Psoas muscle (tissue), 7 donors: ENCODE measurements at regions not wholly inside any gene's neighbourhood (a gene's known extent, or its start where the extent isn't known, plus 50 kb on each side); places are given as distances from the start of the nearest gene placed in this dataset.

Experiments
- ATAC-seq, 4 donors: fragments of 200-7000 bp; cut with Tn5 transposase; one replicate each; pipeline ENCODE4 v1.9.1; 2020; ENCODE audit warnings: moderate library complexity in 3 of 4, mild to moderate bottlenecking in 2 of 4
- DNase-seq, 2 donors: peaks; one replicate each; pipeline ENCODE4 v3.0.0-alpha.2; 2020
- H3K27ac ChIP-seq: fragments of 200-600 bp; one replicate; pipeline ENCODE4 v1.8.0; 2022
- H3K27me3 ChIP-seq, 3 donors: fragments of 200-600 bp in 1 of 3; one replicate each; pipeline versions ENCODE4 v1.6.1 to v1.8.0; 2013 to 2022; ENCODE audit warnings: low read length in 2 of 3, mild to moderate bottlenecking in 2 of 3, moderate library complexity in 1 of 3; ENCODE audit not compliant: insufficient read depth in 3 of 3
- H3K36me3 ChIP-seq, 2 donors: fragments of 200-600 bp in 1 of 2; one replicate each; pipeline versions ENCODE4 v1.6.1 to v1.8.0; 2013 to 2022; ENCODE audit warnings: low read depth in 1 of 2, mild to moderate bottlenecking in 1 of 2, moderate library complexity in 1 of 2; ENCODE audit not compliant: insufficient read depth in 1 of 2
- H3K4me1 ChIP-seq: fragments of 200-600 bp; one replicate; pipeline ENCODE4 v1.8.0; 2022
- H3K4me3 ChIP-seq: fragments of 200-600 bp; one replicate; pipeline ENCODE4 v1.8.0; 2022; ENCODE audit warnings: mild to moderate bottlenecking
- H3K9me3 ChIP-seq: fragments of 200-600 bp; one replicate; pipeline ENCODE4 v1.8.0; 2022
- WGBS, 3 donors: extraction: QIAGEN DNeasy Blood & Tissue Kit; methylation state at CpG; one replicate each; pipeline versions ENCODE4 v1.1.6 to v1.1.7; 2013; 5-methylcytosine and 5-hydroxymethylcytosine counted together
- intact Hi-C, 2 donors: fragments of 100-400 bp; cut with DNase I; formaldehyde crosslinking; loops; one replicate each; pipeline versions ENCODE4 v1.11.0 to v1.14.2; 2022
- TF ChIP-seq, protein P1 (sequence below): fragments of 200-600 bp; IDR thresholded peaks from one replicate; pipeline ENCODE4 v1.8.0; 2022; ENCODE audit warnings: antibody characterized with exemption
- donor health status: healthy with polysubstance abuse.
- donor health status: DM: no; HTN: no; CAD: no; lungs with moderate emphysema.
- donor health status: Bipolar disorder and iron deficiency.
- donor health status: healthy.
- donor health status: DM: yes; HTN: yes; CAD: no.
- donor health status: DM: no; HTN: no; CAD: no.
- donor health status: DM: yes; HTN: yes; CAD: no.

DNA sequence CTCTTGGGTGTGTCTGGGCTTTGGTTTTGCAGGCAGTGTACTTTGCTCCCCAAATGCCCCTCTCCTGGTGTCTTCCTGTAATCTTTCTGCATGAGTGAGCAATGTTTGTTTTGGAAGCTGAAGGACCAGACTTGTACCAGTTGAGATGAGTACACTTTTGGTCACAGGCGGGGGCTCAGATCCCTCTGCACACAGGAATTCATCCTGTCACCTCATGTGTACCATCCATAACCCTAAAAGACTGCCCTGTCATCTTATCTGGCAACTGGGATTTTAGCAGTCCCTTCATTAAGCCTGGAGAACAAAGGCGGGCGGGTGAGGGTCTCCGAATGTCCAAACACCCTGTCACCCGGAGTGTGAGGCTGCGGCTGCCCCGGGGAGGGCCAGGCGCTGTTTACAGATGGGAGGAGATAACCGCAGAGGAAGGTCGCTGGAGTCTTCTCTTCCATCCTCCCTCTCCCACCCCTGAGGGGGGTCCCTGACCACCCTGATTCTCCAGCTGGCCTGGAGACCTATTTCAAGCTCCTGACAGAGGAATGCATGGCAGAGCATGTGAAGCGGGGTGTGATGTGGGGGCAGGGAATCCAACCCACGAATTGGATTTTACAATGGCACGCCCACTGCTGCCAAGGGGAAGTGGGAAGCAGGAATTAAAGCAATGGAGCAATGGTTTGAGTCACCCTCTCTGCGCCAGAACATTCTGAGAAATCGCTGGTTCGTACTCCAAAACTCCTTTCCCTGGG, 158.2 kb upstream of the MYCN start:
- Histone ChIP-seq H3K4me3 (no peak overlapping the region), H3K27me3 (peaks cover 0 to 6% (median 0%) of the 10 kb centered on the region in 3 donors), H3K36me3 (no peaks in the 10 kb centered on the region), H3K9me3 (no peaks in the 10 kb centered on the region), H3K4me1 (no peaks in the 10 kb centered on the region), H3K27ac (no peak overlapping the region)
- TF ChIP-seq, protein P1, sequence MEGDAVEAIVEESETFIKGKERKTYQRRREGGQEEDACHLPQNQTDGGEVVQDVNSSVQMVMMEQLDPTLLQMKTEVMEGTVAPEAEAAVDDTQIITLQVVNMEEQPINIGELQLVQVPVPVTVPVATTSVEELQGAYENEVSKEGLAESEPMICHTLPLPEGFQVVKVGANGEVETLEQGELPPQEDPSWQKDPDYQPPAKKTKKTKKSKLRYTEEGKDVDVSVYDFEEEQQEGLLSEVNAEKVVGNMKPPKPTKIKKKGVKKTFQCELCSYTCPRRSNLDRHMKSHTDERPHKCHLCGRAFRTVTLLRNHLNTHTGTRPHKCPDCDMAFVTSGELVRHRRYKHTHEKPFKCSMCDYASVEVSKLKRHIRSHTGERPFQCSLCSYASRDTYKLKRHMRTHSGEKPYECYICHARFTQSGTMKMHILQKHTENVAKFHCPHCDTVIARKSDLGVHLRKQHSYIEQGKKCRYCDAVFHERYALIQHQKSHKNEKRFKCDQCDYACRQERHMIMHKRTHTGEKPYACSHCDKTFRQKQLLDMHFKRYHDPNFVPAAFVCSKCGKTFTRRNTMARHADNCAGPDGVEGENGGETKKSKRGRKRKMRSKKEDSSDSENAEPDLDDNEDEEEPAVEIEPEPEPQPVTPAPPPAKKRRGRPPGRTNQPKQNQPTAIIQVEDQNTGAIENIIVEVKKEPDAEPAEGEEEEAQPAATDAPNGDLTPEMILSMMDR = no peak
- 64 to 70% (median 69%) methylated on average over 16 of the region's 16 CpGs for WGBS, 3 donors
- ATAC-seq (no peak), DNase-seq (no peak)
- intact Hi-C loops = no loop called here

DNA sequence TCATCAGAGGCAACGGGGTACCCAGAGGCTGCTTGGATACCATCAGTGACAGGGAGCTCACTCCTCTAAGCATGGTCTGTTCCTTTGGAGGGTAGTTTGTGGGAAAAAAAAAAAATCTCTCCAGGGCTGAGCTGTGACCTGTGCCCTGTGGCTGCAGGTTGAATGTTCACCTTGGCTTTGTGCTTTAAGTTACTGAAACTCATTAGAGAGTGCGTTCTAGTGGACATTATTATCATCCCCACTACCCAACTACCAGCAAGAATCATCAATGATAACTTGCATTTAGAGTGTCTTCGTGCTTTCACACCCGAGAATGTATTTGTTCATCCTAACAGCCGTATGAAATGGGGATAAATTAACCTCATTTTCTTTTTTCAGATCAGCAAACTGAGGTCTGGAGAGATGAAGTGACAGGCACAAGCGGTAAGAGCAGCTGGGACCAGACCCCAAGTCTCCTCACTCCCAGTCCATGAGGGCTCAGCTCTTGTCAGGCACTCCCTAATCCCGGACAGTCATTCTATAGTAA, 157.5 kb upstream of the MYCN start:
- Histone ChIP-seq H3K9me3 (no peaks in the 10 kb centered on the region), H3K27ac (no peak overlapping the region), H3K4me1 (no peaks in the 10 kb centered on the region), H3K27me3 (peaks cover 0 to 6% (median 0%) of the 10 kb centered on the region in 3 donors), H3K36me3 (no peaks in the 10 kb centered on the region), H3K4me3 (no peak overlapping the region)
- ATAC-seq (no peak), DNase-seq (no peak)
- WGBS, 3 donors = 85 to 91% (median 87%) methylated on average over 7 of the region's 7 CpGs
- intact Hi-C loops = no loop called here
- TF ChIP-seq, protein P1 = no peak

DNA sequence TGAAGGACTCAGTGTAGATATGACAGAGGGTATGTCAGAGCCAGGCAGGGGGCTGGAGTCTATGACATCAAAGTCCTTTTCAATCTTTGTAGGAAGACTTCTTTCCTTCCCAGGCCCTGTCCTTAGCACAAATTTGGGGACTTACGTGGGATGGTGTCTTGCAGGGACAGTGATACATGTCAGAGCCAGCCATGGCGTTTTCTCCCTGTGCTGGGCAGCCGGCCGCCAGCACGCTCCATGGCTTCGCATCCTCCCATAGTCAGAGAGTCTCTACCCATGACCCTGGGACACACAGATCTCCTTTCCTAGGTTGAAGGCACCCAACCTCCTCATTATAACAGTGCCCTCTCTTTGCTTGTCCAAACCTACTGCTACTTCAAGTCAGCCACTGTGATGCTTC, 156.9 kb upstream of the MYCN start:
- intact Hi-C loops = no loop called here
- DNase-seq = no peak
- Histone ChIP-seq H3K4me3 (no peak overlapping the region), H3K36me3 (no peaks in the 10 kb centered on the region), H3K27me3 (peaks cover 0 to 6% (median 0%) of the 10 kb centered on the region in 3 donors), H3K27ac (no peak overlapping the region), H3K9me3 (no peaks in the 10 kb centered on the region), H3K4me1 (no peaks in the 10 kb centered on the region)
- no peak for ATAC-seq
- TF ChIP-seq, protein P1 = no peak
- WGBS, 3 donors = 93 to 98% (median 94%) methylated on average over 6 of the region's 6 CpGs

DNA sequence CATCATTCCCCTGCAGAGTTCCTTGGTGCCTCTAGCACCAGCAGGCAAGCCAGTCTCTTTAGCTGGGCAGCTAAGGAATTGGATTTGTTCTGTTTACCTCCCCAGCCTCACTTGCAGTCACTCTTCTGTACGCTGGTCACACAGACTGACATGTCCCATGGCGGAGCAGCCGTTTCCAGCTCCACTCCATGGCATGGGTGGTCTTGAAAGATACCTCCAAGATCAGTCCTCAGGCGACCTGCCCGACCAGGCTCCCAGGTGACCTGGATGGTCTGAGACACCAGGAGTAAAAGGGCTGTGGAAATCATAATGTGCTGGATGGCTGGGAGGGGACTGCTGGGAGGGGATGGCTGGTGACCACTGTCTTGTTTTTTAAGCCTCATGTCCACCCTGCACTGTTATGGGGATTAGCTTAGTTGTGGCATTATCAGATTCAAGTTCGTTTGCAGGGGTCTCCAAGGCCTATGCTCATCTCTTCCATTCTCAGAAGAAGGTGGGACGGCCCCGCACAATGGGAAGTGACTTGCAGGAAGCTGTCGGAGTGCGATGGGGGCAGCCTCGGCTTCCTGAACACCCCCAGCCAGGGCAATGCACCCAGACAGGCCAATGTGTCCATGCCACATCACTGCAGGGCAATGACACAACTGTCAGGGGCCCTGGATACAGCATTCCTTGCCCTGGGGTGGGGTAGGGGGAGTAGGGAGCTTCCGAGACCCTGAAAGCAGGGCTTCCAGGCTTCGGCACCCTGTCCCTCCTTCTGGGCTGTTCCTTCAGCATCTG, 156.1 kb upstream of the MYCN start:
- no peaks in the 10 kb centered on the region for H3K36me3 ChIP-seq
- ATAC-seq (no peak), DNase-seq (no peak)
- intact Hi-C loops = no loop called here
- H3K27me3 ChIP-seq = peaks cover 0 to 6% (median 0%) of the 10 kb centered on the region in 3 donors
- no peak overlapping the region for H3K27ac ChIP-seq
- H3K4me3 ChIP-seq = no peak overlapping the region
- no peaks in the 10 kb centered on the region for H3K9me3 ChIP-seq
- TF ChIP-seq, protein P1 = no peak
- WGBS, 3 donors = 88 to 92% (median 92%) methylated on average over 11 to 13 of the region's 13 CpGs
- no peaks in the 10 kb centered on the region for H3K4me1 ChIP-seq
